ENCODE measurements at regions not wholly inside any gene's neighbourhood (a gene's known extent, or its start where the extent isn't known, plus 50 kb on each side); places are given as distances from the start of the nearest gene placed in this dataset.
A peak's percentile ranks its signal among the peaks of the same experiment; 100 is the strongest.

DNA sequence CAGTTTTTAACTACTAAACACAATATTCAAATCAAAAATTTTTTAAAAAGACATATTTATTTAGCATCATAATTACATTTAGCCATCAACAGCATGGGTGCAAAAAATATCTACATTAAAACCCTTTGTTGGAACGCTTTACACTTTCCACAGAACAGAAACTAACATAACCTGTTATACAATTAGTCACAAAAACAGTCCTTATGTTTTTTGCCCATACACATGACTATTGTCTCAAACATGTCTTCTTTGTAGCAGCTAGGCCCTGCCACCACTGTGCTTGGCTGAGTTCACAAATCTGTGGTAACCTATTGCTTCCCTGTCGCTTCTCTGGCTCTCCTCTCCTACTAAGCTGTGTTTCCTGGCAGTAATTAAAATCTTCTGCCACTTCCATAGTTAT, 1350.0 kb upstream of the ADGRL2 start:
- DNase-seq, result no peak

DNA sequence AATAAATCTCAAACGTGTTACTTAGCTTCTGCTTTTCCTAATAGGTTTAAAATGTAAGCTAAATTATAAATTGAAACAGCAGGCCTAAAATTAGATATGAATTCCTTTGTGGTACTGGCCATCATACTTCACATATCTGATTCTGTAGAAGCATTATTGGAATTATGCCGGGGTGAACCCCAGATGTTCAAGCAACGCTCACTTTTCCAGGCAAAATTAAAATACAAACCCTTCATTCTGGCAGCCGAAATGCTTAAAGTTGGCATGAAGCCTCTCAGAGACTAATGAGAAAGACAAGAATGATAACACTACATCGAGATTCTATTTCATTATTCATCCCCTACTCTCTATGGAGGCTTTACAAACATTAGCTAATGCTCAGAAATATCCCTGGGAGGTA, 1352.7 kb upstream of the ADGRL2 start:
- DNase-seq, result no peak

DNA sequence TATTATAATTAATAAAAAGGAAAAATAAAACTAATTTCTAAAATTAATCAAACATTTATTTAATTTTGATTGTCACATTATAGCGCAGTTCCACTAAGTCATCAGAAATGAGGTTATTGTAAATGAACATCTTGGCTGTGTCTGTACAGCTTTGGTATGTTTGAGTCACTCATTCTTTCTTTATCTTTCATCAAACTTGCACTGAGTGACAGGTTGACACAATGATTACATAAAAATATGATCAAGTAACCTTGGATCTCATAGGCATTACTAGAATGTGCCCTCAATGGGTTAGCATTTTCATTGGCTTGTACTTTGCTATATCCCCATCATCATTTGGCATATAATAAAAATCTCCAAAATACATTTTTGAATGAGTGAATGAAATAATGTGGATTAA, 1353.2 kb upstream of the ADGRL2 start:
- no peak for DNase-seq

DNA sequence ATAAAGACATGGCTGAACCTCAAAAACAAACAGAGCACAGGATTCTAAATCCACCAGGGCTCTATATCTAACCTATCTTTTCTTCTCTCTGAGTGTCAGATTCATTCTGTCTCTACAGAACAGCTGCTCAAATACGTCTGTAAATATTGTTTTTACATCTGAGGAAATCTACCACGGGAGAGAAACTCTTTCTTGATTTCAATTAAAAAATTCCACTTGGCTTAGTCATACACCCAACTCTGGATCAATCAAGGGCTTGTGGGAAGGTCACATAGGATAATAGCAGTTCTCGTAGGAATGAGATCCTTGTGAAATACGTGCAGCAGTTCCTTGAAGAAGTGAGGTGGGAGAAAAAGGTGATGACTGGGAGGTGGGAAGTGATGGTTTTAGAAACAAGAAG, 1355.7 kb upstream of the ADGRL2 start:
- DNase-seq, result no peak

DNA sequence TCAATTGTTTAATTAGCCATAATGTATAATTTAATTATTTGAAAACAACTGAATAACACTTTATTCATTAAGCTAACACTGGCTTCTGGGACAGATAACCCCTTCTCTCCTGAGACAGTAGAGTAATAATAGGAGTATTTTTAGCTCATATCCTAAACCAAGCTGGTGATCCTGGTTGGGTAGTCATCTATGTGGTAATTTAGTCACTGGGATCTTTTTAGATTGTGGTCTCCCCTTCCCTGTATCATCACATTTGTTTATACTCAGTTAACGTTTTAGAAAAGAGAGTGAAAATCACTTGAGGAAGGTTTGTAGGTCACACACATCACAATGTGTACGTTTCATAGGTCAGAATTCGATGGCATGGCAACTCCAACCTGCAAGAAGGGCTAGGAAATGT, 1356.6 kb upstream of the ADGRL2 start:
- no peak for DNase-seq

DNA sequence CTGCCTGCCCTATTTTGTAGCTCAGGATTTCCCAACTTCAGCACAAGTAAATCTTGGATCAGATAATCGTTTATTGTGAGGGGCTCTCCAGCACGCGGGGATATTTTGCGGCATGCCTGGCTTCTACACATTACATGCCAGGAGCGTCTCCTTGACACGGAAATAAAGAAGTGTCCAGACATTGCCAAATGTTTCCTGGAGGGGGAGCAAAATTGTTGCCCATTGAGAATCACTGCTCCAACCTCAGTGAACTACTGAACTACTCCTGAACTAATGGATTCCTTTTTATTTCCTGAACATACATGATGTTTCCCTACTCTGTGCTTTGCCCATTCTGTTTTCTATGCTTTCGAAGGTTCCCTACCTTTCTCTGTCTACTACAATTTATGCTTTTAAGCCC, 1359.1 kb upstream of the ADGRL2 start:
- no peak for DNase-seq

DNA sequence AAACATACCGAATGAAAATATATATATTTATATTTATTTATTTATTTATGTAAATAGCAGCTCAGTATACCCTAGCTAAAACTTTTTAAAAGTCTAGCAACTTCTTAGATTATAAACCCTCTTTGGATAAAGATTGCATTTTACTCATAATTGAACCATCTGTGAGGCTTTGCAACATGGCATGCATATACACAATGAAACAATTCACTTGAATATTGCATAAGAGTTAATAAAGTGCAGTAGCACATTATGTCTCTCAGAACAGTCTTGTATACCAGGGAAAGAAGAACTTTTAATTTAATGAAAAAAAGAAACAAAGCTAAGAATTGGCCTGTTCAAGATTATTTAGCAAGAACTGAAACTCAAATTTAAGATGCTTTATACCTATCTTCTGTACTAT, 1363.9 kb upstream of the ADGRL2 start:
- DNase-seq, result no peak

DNA sequence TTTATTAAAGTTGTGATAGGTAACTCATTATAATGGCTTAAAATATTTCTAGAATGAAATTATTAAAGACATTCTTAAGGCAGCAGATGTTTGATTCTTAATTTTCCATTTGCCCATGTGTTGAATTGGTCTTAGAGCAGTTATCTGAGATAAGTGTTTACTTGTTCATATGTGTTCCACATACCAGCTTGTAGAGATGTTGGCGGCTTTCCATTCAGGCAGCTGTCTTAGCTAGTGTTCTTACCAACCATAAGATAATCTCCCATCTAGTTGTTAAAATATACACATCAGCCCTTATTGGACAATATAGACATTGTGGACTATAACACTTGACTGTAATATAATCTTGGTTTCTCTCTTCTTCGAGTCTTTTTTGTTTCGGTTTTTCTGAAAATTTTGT, 1372.9 kb upstream of the ADGRL2 start:
- DNase-seq, result peak; percentile 49

DNA sequence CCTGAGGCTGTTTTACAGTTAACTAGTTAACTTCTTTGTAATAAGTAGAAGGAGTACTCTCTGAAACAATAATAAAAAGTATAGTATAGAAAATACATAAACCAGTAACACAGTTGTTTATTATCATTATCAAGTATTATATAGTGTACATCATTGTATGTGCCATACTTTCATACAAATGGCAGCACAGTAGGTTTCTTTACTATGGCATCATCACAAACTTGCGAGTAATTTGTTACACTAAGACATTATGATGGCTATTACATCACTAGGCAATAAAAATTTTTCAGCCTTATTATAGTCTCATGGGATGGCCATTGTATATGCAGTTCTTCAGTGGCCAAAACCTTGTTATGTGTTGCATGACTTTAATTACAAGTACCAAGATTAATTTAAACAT, 1376.5 kb upstream of the ADGRL2 start:
- no peak for DNase-seq

DNA sequence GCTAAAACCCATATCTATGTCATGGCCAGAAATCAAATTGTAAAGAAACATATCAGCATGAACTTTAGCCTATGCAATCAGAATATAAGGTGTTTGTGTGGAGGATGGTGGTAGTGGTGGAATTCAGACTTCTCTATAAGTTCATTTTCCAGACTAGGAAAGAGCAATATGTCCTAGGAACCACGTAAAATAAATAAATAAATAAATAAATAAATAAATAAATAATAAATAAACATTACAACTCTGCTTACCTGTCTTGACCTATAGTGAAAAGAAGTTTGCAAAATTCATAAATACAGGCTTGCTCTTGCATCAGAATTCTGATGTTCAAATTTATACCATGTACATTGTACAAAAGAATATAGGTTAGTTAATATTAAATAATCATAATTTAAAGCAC, 1382.6 kb upstream of the ADGRL2 start:
- DNase-seq, result no peak

DNA sequence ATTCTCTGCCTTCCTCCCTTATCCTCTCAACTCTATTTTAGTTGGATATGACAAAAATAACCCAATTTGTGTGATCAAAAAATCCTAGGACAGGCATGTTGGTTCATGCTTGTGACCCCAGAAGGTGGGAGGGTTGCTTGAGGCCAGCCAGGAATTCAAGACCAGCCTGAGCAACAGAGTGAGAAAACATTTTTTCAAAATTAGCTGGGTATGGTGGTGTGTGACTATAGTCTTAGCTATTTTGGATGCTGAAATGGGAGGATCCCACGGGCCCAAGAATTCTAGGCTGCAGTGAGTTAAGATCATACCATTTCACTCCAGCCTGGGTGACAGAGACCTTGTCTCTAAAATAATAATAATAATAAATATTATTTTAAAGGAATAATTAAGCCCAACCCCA, 1383.1 kb upstream of the ADGRL2 start:
- no peak for DNase-seq

DNA sequence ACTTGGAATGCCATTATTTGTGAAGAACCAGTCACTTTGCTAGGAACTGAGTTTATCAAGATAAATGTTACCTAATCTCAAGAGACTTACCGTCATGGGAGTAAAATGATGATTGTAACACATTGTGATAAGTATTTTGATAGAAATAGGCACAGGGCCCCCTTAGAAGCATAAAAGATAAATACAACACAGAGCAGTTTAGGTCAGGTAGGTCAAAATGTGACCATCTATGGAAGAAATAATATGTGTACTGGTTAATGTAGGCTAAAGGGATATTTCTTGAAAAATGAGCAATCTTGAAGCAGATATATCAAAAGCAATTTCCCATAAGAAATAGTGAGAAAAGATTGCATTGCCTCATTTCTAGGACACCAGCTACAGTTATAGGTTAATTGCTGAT, 1386.8 kb upstream of the ADGRL2 start:
- DNase-seq, result no peak

DNA sequence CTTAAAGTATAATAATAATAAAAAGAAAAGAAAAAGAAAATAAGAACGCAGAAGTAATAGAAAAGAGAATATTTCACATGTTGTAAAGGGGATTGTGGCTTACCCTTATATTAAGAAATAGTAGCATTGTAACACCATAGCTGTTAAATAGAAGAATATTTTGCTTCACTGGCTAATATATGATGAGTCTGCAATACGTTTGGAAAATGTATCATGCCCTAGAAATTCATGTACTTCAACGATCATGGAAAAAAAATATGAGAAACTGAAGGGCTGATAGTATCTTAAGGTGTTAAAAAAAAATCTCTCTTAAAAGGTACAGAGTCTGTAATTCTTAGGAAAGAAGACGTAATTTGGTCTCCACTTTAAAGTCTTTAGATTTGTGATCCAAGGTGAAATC, 1390.5 kb upstream of the ADGRL2 start:
- no peak for DNase-seq

DNA sequence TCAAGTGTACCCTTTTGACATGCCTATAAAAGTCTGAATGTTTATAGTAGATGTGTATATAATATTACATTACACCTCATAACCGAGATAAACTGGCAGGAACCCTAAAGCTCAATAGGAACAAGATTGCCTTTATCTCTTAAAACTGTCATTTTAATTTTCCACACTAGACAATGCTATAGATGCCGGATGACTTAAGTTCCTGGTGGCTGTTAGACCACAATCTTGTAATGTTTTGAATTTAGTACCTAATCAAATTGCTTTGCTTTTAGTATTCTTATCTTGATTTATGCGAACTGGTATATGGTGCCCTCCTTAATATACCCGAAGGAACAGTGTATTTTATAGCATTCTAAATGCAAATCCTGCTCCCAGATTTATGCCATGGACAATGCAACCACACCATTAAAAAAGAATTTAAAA, 1397.0 kb upstream of the ADGRL4 start:
- DNase-seq, result no peak

DNA sequence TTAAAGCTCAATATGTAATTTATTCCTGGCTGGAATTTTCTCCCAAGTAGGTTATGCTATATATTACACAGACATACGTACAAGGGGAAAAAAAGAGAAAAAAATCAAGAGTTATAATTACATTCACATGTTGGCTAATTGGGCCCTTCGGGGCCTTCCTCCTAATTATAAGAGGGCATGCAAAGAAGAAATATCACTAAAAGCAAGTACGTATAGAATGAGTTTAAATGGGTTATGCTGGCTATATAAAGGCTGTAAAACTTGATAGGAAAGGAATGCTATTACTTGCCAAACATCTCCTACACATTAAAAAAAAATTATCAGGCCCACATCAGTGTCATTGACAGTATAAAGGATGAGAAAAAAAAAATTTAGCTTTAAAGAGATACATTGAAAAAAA, 1396.1 kb upstream of the ADGRL4 start:
- no peak for DNase-seq

DNA sequence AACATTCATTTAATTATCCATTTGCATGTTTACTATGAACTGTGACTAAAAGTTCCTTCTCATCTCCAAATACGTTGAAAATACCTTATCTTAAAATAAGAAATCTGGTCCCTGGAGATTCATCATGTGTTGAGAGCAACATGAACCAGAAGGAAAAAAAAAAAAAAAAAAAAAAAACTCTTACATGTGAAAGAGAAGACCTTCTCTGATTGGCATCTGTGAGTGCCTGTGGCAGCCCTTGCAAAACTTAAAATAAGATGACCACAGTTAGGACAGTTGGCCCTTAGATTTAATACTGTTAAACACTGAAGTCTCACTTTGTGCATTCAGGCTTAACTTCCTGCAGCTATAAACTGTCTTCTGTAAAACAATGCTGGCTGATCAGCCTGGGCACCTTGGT, 1395.2 kb upstream of the ADGRL4 start:
- no peak for DNase-seq

DNA sequence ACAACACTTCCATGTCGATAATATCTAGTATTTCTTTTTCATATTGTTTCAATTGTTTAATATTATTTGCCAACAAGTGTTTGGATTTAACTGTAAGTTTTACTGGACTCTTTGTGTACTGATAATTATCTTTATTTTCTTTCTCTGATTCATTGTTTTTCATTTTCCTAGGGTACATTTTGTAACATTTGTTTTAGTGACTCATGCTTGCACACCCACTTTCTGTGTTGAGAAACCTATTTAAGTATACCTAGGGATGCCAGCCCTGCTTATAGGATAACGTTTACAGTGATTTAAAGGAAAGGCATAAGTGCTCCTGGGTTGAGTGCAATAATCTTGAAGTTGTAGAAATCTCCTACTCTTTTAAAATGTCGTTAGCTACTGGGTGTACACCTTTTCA, 1386.0 kb upstream of the ADGRL4 start:
- no peak for DNase-seq

DNA sequence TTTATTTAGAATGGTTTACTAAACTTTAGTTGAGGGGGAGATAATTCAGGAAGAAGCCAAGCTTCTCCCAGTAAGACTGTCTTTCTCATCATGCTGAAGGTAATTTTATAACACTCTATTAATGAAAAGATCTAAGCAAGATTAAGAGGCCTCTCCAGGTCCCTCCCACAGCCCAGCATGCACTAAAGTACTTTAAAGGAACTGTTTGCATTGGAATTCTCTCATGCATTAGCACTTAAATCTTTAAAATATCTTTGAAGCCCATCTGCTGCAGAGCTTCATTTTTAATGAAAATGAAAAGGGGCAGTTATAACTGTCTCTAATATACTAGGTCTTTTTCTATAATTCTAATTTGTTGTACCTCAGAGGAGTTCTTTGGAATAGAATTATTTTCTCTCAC, 1379.1 kb upstream of the ADGRL4 start:
- no peak for DNase-seq

DNA sequence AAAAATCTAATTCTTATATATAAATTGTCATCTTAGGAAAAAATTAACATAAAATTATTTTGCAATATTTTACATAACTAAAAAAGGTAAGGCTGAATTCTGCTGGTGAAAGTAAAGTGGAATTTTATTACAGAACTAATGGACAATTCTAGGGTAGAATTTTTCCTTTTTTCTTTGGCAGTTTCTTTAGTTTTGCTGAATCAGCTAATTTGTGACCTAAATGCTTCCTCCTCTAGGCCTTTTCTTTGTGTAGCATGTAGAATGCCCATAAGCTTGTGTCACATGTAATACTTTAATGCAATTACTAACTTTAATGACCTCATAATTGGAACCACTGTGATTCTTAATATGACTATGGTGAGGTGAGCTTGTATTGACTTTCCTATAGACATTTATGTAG, 1378.4 kb upstream of the ADGRL4 start:
- no peak for DNase-seq

DNA sequence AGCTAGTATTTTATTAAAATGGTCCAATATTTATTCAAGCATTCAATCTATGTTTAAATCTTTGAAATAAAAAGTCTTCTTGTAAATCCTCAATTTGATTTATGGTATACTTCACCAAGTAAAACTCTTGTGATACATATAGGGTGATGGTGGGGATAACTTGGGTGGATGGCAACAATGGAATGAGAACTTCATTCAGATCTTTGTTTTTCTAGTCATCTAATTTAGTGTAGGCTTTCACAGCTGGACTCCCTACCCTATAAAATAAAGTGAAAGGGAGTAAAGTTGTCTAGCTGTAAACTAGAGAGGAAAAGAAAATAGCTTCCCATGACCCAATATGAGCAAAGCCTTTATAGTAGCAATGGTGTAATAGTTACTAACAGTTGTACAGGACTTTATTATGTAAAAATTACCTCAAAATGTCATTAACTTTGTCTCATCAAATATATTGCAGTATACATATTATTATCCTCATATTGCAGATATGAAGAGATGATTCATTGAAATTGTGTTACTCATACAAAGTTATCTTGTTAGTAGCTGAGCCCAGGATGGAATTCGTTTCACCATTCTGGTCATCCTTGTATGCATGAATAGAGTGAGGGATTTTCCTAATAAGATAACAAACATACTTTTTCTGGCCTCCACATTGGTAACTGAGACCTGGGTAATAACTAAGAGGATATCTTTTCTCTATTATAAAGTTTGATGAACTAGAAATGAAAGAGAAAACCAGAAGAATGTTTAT, 1377.7 kb upstream of the ADGRL4 start:
- DNase-seq, result no peak

DNA sequence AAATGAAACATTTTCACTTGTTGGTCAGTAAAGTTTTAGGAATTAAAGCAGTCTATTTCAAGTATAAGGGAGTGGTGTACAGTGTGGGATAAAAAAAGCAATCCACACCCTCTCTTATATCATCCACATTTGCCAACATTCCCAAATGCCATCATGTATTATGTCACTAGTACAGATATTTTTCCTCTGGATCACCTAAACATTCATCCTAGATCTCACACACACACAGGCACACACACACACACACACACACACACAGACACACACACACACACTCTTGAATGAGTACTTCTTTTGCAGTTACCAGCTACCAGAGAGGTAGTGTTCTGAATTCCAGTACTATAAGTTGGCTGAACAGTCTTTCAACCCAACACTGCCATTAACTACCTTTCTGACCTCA, 1369.1 kb upstream of the ADGRL4 start:
- no peak for DNase-seq

DNA sequence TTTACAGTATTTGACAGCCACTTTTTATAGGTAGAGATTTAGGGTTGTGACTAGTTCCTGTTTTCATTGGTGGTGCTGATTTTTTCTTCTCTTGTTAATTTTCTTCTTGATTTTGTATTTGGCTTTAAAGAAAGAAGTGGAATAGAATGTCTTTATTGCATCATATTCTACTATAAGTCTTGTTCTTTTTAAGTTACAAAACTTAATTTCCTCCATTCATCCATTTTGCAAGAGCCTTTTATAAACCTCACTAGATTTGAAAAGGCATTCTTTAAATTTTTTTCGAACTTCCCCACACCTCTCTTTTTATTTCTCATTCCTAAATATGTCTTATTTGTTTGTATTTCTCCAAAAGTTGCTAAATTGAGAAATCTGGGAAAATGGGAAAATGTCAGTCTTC, 1368.6 kb upstream of the ADGRL4 start:
- DNase-seq, result no peak

DNA sequence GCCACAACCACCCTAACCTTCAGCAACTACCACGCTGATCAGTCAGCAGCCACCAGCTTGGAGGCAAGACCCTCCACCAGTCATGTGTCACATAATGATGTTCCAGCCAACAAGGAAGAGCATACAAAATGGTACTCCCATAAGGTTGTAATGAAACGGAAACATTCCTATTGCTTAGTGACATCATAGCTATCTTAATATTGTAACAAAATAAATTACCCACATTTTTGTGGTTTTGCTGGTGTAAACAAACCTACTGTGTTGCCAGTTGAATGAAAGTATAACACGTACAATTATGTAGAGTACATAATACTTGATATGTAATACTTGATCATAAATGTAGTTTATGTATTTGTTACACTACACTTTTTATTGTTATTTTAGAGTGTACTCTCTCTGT, 1363.2 kb upstream of the ADGRL4 start:
- no peak for DNase-seq

DNA sequence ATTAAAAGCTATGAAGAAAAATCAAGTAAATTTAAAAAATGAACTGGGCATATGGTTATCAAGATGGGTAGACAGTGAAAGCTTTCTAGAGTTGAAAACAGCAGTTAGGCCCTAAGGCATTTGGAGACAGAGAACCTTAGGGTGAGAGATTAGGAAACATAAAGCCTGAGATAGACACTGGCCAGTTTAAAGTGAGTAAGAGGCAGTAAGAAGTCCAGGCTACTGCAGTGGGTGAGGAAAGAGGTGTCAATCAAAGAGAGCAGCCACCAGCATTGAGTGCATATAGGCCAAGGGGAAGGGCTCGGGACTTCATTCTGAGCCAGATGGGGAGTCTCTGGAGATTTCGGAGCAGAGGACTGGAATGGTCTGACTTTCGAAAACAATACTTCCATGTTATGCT, 1360.5 kb upstream of the ADGRL4 start:
- DNase-seq, result no peak

DNA sequence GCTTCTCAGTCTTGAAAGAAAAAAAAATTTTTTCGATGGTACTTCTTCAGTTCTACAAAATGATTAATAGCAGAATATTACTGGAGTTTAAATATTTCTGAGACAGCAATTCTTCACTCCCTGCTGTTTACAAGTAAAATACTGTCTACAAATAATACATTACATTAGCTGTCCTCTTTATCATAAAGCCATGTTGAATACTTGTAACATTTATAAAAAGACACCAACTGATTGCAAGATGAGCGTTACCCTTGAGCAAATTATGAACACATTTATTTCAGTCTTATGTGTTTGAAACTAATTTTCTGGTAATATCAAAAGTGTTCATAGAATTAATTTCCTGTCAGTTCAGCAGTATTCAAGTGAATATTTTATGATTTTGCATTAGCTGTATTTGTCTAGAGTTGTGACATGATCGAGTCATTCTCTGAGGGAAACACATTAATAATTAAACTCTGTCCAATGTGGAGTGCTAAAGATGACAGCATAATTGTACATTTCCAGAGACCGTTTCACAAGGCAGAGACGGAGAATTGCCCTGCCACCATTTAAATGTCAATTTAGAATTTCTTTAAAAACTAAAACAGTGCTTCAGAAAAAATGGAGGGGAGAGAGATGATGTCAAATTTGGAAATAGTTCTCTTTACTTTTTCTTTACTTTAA, 1359.0 kb upstream of the ADGRL4 start:
- no peak for DNase-seq
